SH-SY5Y (cell line): ENCODE measurements at regions not wholly inside any gene's neighbourhood (a gene's known extent, or its start where the extent isn't known, plus 50 kb on each side); places are given as distances from the start of the nearest gene placed in this dataset.

Source experiments
- GATA2 ChIP-seq: IDR thresholded peaks from 2 replicates; pipeline ENCODE4 v1.6.1; 2011; ENCODE audit warnings: mild to moderate bottlenecking, low read depth, low read length
- GATA3 ChIP-seq: IDR thresholded peaks from 2 replicates; pipeline ENCODE4 v1.6.1; 2011; ENCODE audit warnings: low read depth, mild to moderate bottlenecking, low read length, moderate library complexity

- no peak for TF ChIP-seq GATA2
- no peak for TF ChIP-seq GATA3
Measured at GRCh38 chrX:5788910-5789309, 439.8 kb downstream of the NLGN4X start.
